ENCODE measurements at regions not wholly inside any gene's neighbourhood (a gene's known extent, or its start where the extent isn't known, plus 50 kb on each side); places are given as distances from the start of the nearest gene placed in this dataset.

DNA sequence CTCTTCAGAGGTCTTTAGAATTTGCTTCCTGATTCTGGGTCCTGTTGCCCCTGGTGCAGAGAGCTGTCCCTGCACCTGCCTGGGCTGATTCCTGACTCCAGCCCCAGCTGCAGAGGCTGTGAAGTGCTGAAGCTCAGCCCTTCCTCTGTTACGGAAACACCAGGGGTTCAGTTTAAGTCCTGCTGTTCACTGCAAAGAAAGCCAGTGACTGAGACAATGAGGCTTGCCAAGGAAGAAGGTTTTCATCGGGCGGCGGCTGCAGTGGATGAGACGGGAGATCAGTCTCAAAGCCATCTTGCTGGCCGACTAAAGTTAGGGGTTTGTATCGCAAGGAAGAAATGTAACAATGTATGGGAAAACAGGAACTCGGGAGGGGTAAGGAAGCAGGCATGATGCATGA, 142.4 kb upstream of the ZNF236 start:
- DNase-seq = no peak

GRCh38 chr18:76679259-76679658, 143.1 kb upstream of the ZNF236 start:
- DNase-seq = no peak

DNA sequence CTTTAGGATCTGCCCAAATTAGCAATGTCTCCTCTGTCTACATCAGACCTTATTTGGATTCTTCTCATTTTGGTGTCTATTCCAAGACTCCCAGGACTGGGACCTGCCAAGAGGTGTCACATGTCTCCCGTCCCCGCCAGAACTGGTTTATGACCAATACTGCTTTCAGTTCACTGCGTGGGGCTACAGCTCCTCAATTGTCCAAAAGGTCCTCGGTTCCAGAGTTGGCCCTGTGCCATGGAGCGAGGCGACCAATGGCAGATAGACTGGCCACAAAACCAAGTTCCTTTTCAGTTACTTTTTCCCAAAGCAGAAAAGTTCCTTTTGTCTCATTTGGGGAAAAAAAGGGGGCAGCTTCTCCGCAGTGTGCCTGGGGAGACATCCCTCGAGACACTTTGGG, 144.1 kb upstream of the ZNF236 start:
- no peak for DNase-seq

GRCh38 chr18:76674596-76674995, 147.8 kb upstream of the ZNF236 start:
- DNase-seq = no peak

- no peak for DNase-seq
These were observed 148.8 kb upstream of the ZNF236 start for GRCh38 chr18:76673281-76674185.

DNA sequence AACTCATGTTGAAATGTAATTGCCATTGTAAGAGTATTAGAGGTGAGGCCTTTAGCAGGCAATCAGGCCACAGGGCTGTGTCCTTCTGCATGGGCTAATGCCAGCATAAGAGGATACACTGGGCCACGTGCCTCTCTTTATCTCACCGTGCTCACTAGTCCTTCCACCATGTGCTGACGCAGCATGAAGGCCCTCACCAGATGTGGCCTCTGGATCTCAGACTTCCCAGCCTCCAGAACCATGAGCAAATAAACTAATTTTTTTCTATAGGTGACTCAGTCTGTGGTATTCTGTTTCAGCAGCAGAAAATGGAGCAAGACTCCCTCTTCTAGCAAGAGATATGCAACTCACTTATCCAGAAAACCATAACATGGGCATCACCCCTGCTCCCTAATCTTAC, 149.7 kb upstream of the ZNF236 start:
- DNase-seq = no peak

GRCh38 chr18:76670564-76671288, 151.6 kb upstream of the ZNF236 start:
- no peak for DNase-seq

DNA sequence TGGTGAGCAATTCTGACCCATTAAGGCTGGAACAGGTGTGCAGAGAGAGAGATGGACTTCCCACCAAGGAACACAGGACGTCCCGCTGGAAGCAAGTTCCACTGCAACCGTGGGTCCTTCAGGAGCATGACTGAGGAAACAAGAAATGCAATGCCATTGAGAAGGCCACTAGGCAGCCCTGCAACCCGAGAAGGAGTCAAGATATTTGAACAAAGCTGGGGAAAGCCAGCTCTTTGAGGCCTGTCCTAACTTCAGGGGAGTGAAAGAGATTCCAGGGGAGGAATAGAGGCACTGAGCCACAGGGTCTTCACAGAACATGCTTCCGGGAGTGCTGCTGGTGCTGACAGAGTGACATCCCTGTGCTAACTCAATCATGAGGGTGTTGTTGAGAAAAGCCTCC, 153.8 kb upstream of the ZNF236 start:
- DNase-seq = no peak

- no peak for DNase-seq
These were observed 154.2 kb upstream of the ZNF236 start for GRCh38 chr18:76668119-76668518.

GRCh38 chr18:76667603-76668002, 154.8 kb upstream of the ZNF236 start:
- DNase-seq = no peak

GRCh38 chr18:76662626-76663025, 159.7 kb upstream of the ZNF236 start:
- DNase-seq = no peak

GRCh38 chr18:76660571-76661192, 161.7 kb upstream of the ZNF236 start:
- DNase-seq = no peak

DNA sequence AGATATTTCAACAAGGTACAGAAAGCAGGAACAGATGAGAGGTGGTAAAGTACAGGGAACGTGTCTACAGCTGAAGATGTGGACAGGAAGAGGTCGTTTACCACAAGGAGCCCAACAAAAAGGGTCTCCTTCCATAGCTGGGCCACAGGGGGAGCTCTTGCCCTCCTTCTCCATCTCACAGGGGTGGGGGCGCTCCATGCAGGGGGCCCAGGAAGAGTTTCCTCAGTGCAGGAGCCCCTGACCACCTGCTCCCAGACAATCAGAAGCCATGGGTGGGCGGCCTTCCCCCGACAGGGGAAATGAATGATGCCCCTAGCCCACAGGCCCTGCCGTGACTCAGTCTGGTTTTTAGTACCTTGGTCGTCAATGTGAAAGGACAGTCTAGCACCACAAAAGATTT, 163.6 kb upstream of the ZNF516 start:
- DNase-seq = no peak

GRCh38 chr18:76657911-76658470, 162.9 kb upstream of the ZNF516 start:
- DNase-seq = no peak

DNA sequence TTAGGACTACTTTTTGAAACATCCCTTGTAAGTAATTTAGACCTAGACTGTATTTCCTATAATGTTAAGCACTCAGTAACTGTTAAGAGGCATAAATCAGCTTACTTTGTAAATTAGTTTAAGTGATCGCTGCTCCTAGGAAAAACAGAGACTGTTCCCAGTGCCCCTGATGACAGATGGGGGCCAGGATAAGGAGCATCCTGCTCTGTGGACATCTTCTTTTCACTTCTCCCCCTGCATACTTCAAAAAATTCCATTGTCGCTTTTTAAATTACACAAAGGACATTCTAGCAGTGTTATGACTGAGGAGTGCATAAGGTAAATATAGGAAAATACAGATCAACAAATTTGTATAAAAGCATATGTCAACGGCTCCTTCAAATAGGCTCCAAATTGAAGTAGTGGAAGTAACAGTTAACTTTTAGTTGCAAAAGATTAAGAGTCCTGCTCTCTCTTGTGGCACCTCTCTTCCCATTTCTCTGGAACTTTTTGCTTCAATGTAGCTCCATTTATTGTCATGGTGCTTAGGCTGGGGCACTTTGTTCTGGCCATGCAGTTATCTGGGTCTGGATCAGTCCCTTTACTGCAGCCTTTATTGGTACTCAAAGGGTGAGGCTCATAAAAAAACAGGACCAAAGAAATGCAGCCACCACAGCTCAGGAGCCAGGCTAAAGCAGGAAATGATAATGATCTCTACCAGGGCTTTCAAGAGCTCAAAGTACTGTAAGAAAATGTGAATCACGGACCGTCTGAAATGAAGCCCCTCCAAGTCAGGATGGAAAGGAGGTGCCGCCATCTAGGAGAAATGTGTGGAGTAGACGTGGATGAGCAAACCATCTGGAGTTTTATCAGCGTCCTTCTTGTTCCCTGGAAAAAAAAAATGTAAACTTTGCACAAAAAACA, 162.1 kb upstream of the ZNF516 start:
- DNase-seq = no peak

- no peak for DNase-seq
These were observed 159.5 kb upstream of the ZNF516 start for GRCh38 chr18:76654577-76654976.

GRCh38 chr18:76647322-76647721, 152.3 kb upstream of the ZNF516 start:
- DNase-seq = no peak

GRCh38 chr18:76644580-76644979, 149.5 kb upstream of the ZNF516 start:
- no peak for DNase-seq

DNA sequence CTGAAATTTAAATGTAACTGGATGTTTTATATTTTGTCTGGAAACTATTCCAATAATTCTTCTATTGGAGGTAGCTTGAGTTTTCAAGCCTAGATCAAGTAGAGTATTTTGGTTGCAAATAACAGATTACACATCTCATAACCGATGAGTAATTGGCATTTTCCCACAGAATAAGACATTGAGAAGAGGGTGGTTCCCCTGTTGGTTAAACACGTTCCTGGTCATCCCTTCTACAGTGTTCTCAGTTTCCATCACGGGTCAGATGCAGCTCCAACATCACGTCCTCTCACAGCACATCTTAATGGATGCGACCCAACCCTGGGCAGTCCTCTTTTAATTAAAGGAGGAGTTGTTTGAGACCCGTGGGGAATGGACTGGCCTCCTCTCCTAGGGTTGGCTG, 149.0 kb upstream of the ZNF516 start:
- no peak for DNase-seq

GRCh38 chr18:76643199-76643598, 148.2 kb upstream of the ZNF516 start:
- DNase-seq = no peak

DNA sequence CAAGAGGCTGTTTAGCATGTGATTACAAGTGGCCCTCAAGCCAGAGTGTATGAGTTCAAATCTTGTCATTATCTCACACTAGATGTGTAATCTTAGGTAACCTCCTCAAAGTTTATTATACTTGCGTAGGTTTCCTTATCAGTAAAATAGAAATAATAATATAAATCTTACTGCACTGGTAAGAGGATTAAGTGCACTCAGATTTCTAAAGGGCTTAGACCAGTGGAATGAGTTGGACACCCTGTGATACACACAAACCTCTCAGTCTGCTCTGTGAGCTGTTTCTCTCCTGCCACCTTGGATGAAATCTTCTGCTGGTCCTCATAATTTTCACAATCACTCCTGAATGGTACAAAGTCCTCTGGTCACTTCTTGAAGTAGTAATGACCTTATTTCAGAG, 145.4 kb upstream of the ZNF516 start:
- DNase-seq = no peak

- no peak for DNase-seq
These were observed 139.5 kb upstream of the ZNF516 start for GRCh38 chr18:76634564-76634963.

Data from CD4-positive, alpha-beta T cell treated with Interleukin-17A for 4 hours (primary cell).